Fibroblast of lung (primary cell): ENCODE measurements at regions not wholly inside any gene's neighbourhood (a gene's known extent, or its start where the extent isn't known, plus 50 kb on each side); places are given as distances from the start of the nearest gene placed in this dataset.

Experiments
- CTCF ChIP-seq, 2 donors: IDR thresholded peaks in 1 of 2; conservative IDR thresholded peaks in 1 of 2; 1 replicate in 1 of 2; 2 replicates in 1 of 2; pipeline ENCODE4 v1.5.1; 2011 to 2012; ENCODE audit warnings: low read length in 2 of 2, control low read depth in 1 of 2, inconsistent platforms in 1 of 2, low read depth in 1 of 2, mild to moderate bottlenecking in 1 of 2
- EZH2 ChIP-seq: IDR thresholded peaks from 2 replicates; pipeline ENCODE4 v1.5.1; 2012; ENCODE audit warnings: low read length, control low read depth, mild to moderate bottlenecking; ENCODE audit errors: missing control alignments

- TF ChIP-seq CTCF (conservative IDR thresholded peaks at IDR 0.05 in 1 of 2, IDR thresholded peaks at IDR 0.05 in 1 of 2; ENCODE audit: low read depth in 1 of 2, low read length in 2 of 2) (no peak), EZH2 (no peak)
Measured at GRCh38 chr20:11826334-11826733, 91.4 kb upstream of the BTBD3 start.
